CD4-positive, CD25-positive, alpha-beta regulatory T cell (primary cell): ENCODE measurements at regions not wholly inside any gene's neighbourhood (a gene's known extent, or its start where the extent isn't known, plus 50 kb on each side); places are given as distances from the start of the nearest gene placed in this dataset.
"Not testable (repeated sequence)": the region's sequence is repeated elsewhere in the genome, so short reads cannot be mapped to it uniquely, and the experiment has no call there.

Source experiments
- ATAC-seq, 2 donors: fragments of 150-1000 bp; cut with Tn5 transposase; one replicate each; pipeline ENCODE4 v1.10.0; 2021; ENCODE audit warnings: low read depth in 2 of 2, moderate number of reproducible peaks in 2 of 2, moderate library complexity in 1 of 2
- DNase-seq, 3 donors: peaks; one replicate each; pipeline versions ENCODE4 v3.0.0 to v3.0.0-alpha.2; 2012 to 2022; ENCODE audit warnings: mixed read lengths in 1 of 3
- H3K27ac ChIP-seq: one replicate; pipeline ENCODE4 v1.7.0; 2013; ENCODE audit warnings: mild to moderate bottlenecking, low read length; ENCODE audit not compliant: insufficient read depth, poor library complexity, severe bottlenecking
- H3K27me3 ChIP-seq: one replicate; pipeline ENCODE4 v1.7.0; 2013; ENCODE audit warnings: low read length; ENCODE audit not compliant: control insufficient read depth, insufficient read depth
- H3K36me3 ChIP-seq: one replicate; pipeline ENCODE4 v1.7.0; 2013; ENCODE audit warnings: mild to moderate bottlenecking, low read length, moderate library complexity; ENCODE audit not compliant: control insufficient read depth, insufficient read depth
- H3K4me1 ChIP-seq: 2 replicates; pipeline ENCODE4 v1.7.0; 2013; ENCODE audit warnings: mild to moderate bottlenecking, low read length; ENCODE audit not compliant: insufficient read depth, control insufficient read depth, poor library complexity, severe bottlenecking
- H3K4me3 ChIP-seq: one replicate; pipeline ENCODE4 v1.7.0; 2013; ENCODE audit warnings: low read depth, mild to moderate bottlenecking, low read length, moderate library complexity
- H3K9me3 ChIP-seq, 2 experiments: 1 replicate in 1 of 2; 2 replicates in 1 of 2; pipeline ENCODE4 v1.7.0; 2013; ENCODE audit warnings: low read length in 2 of 2, mild to moderate bottlenecking in 1 of 2, moderate library complexity in 1 of 2; ENCODE audit not compliant: control insufficient read depth in 2 of 2
- H3K27ac Mint-ChIP-seq, 3 donors: one replicate each; pipeline ENCODE4 v1.8.0; 2020 to 2022; ENCODE audit warnings: mild to moderate bottlenecking in 3 of 3, mixed read lengths in 3 of 3, moderate library complexity in 2 of 3
- H3K27me3 Mint-ChIP-seq: one replicate; pipeline ENCODE4 v1.8.0; 2022; ENCODE audit warnings: mild to moderate bottlenecking, mixed read lengths
- H3K36me3 Mint-ChIP-seq: one replicate; pipeline ENCODE4 v1.8.0; 2020; ENCODE audit warnings: mixed read lengths
- H3K4me1 Mint-ChIP-seq, 4 donors: one replicate each; pipeline ENCODE4 v1.8.0; 2020 to 2022; ENCODE audit warnings: mixed read lengths in 4 of 4, mild to moderate bottlenecking in 1 of 4
- H3K4me3 Mint-ChIP-seq, 4 donors: one replicate each; pipeline ENCODE4 v1.8.0; 2020 to 2022; ENCODE audit warnings: mild to moderate bottlenecking in 4 of 4, mixed read lengths in 4 of 4, moderate library complexity in 3 of 4
- H3K9me3 Mint-ChIP-seq, 7 donors: one replicate each; pipeline ENCODE4 v1.8.0; 2020 to 2022; ENCODE audit warnings: mixed read lengths in 7 of 7, mild to moderate bottlenecking in 3 of 7, moderate library complexity in 2 of 7

DNA sequence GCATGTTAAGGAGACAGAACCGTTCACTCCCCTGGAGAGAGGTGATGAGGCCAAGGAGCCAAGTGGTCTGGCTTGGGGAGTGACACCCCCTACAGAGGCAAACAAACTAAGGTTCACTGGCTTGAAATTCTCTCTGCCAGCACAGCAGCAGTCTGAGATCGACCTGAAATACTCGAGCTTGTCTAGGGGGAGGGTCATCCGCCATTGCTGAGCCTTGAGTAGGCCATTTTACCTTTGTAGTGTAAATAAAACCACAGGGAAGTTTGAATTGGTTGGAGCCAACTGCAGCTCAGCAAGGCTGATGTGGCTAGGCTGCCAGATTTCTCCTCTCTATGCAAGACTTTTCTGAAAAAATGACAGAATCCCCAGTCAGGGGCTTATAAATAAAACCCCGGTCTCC, 52.9 kb downstream of the CDY2B start:
- H3K27ac ChIP-seq, H3K4me1 Mint-ChIP-seq, H3K27ac Mint-ChIP-seq, H3K36me3 Mint-ChIP-seq, H3K4me3 ChIP-seq, H3K9me3 ChIP-seq, H3K27me3 ChIP-seq, ATAC-seq, DNase-seq, H3K9me3 Mint-ChIP-seq, H3K4me3 Mint-ChIP-seq, H3K27me3 Mint-ChIP-seq, H3K36me3 ChIP-seq, H3K4me1 ChIP-seq: not testable (repeated sequence)

DNA sequence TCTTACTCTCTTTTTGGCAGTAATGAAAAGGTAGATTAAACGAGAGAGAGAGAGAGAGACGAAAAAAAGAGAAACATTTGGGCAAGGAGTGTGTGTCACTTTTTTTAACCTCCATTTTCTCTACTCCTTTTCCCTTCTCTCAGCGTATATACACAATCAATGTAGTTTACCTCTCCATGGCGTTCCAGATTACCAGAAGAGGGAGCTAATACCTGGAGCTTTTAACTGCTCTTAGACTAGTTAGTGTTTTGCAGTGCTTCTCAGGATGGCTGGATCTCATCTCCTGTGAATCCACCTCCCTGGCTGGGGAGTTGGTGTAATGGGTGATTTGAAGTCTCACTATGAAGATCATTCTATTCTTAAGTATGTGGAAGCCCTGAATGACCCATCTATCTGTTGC, 60.3 kb downstream of the CDY2B start:
- not testable (repeated sequence) for H3K27ac Mint-ChIP-seq, H3K36me3 ChIP-seq, H3K27me3 Mint-ChIP-seq

DNA sequence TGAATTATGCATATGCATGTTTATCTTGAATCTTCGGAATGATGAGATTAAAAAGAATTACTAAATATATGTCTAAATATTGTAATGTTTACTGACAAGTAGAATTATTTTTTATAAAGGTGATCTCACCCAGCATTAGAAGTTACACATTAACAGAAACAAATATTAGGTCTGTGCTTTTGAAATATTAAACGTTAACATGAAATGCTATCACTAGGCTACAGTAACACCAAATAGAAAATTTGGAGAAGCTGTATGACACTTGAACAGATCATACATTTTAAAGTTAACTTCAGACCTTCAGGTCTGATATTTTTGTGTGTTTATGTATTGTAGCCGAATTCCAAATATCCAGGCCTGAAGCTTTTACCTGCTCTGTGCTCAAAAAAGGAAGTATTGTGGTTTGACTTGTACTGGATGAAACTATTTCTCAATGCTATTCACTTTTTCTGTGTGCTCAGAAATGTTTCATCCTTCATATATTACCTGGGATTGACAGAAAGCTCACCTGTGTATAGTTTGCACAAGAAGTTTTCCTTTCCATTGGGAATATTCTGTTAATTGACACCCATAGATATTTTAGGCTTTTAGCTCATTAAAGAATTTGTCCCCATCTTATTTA, 60.9 kb downstream of the CDY2B start:
- H3K27ac Mint-ChIP-seq, H3K36me3 ChIP-seq, DNase-seq, H3K27me3 ChIP-seq, H3K4me3 Mint-ChIP-seq, H3K4me1 Mint-ChIP-seq, H3K27me3 Mint-ChIP-seq, H3K9me3 ChIP-seq, H3K4me3 ChIP-seq, H3K27ac ChIP-seq, H3K9me3 Mint-ChIP-seq, H3K4me1 ChIP-seq, H3K36me3 Mint-ChIP-seq, ATAC-seq: not testable (repeated sequence)

More for the DNA sequence above, 60.3 kb downstream of the CDY2B start:
- not testable (repeated sequence) for H3K4me1 ChIP-seq, H3K9me3 Mint-ChIP-seq, H3K27me3 ChIP-seq, DNase-seq, ATAC-seq, H3K4me1 Mint-ChIP-seq, H3K4me3 ChIP-seq, H3K9me3 ChIP-seq, H3K4me3 Mint-ChIP-seq, H3K36me3 Mint-ChIP-seq, H3K27ac ChIP-seq

DNA sequence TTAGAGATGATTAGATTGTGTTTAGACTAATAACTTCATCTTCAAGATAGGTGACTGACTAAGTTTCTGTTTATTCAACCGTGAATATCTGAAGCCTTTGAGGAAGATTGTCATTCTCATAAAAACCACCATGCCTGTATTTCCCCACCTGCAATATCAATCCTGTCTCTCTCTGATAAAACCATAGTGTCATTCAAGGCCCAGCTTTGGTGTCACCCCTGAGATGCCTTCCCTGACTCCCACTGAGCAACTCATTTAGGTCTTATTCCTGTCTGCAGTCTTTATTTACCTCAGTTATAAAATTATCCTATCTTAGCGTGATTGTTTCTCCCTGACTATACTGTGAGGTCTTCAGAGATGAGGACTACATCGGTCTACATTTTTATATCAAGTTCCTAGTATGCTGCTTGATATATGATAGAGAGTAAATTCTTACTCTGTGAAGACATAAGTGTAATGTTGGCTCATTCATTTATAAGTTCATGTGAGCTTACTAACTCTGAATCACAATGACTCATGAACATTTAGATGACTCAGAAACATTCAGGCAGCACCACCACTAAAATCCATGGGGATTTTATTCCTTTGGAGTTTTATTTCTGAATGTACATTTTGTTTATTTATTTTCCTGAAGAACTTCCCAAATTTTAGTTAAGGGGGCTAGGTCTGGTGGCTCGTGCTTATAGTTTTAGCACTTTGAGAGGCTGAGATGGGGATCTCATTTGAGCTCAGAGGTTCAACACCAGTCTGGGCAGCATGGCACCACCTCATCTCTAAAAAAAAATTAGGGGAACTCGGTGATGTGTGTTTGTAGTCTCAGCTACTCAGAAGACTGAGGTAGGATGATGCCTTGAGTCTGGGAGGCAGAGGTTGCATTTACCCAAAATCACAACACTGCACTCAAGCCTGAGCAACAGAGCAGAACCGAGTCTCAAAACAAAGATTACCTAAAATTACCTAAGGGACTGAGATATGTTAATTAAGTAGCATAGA, 62.6 kb downstream of the CDY2B start:
- H3K4me1 ChIP-seq, H3K9me3 ChIP-seq, H3K27ac ChIP-seq, ATAC-seq, H3K4me3 Mint-ChIP-seq, H3K27me3 ChIP-seq, H3K36me3 ChIP-seq, H3K36me3 Mint-ChIP-seq, H3K27ac Mint-ChIP-seq, H3K27me3 Mint-ChIP-seq, H3K9me3 Mint-ChIP-seq, H3K4me3 ChIP-seq, DNase-seq, H3K4me1 Mint-ChIP-seq: not testable (repeated sequence)

DNA sequence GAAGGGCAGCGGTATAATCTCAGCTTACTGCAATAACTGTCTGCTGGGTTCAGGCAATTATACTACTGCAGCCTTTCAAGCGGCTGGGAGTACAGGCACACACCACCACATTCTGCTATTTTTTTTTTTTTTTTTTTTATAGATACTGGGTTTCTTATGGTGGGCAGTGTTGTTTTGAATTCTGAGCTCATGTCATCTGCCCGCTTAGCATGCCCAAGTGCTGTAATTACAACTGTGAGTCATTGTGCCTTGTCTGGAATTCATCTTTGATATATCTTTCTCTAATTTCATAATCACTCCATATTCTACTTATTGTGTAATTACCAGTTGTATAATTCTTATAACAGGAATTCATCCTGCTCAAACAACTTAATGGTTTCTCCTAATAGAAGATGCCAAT, 67.4 kb downstream of the CDY2B start:
- H3K27me3 Mint-ChIP-seq, H3K4me1 Mint-ChIP-seq: not testable (repeated sequence)

DNA sequence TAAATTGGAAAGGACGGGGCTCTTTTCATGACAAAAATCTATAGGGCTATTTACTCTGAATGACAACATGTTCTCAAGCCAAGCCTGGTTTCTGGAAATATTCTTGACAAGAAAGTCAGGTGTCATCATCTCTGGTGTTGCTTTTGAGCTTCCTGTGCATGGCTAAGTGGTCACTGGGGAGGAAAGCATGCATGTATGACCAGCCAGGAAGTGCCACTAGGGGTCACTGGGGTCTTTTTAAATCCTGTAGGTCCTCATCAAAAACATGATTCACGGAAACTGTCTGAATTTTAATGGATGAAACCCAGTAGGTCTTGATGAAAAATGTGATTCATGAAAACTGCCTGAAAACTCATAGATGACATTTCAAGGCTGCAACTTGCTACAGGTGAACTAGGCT, 80.1 kb downstream of the CDY2B start:
- H3K9me3 Mint-ChIP-seq, H3K9me3 ChIP-seq, H3K4me3 ChIP-seq, H3K27ac ChIP-seq, DNase-seq, H3K27ac Mint-ChIP-seq, ATAC-seq, H3K27me3 Mint-ChIP-seq, H3K27me3 ChIP-seq, H3K36me3 Mint-ChIP-seq, H3K36me3 ChIP-seq, H3K4me3 Mint-ChIP-seq, H3K4me1 Mint-ChIP-seq, H3K4me1 ChIP-seq: not testable (repeated sequence)

More for the DNA sequence above, 67.4 kb downstream of the CDY2B start:
- not testable (repeated sequence) for H3K9me3 ChIP-seq, DNase-seq, H3K4me3 Mint-ChIP-seq, H3K9me3 Mint-ChIP-seq, H3K27ac ChIP-seq, H3K36me3 ChIP-seq, H3K4me1 ChIP-seq, H3K27me3 ChIP-seq, ATAC-seq, H3K4me3 ChIP-seq, H3K27ac Mint-ChIP-seq, H3K36me3 Mint-ChIP-seq

DNA sequence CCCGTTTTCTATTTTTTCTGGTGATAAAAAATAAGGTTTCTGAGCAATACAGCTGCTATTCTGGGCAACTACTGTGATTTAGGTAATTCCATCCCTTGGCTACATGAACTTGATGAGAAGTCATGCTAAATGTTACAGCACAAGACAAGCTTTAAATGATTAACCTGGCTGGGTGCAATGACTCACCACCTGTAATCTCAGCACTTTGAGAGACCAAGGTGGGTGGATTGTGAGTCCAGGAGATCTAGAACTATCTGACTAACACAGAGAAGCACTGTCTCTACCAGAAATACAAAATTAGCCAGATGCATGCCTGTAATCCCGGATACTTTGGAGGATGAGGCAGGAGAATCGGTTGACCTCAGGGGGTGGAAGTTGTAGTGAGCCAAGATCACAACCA, 92.8 kb downstream of the CDY2B start:
- H3K9me3 Mint-ChIP-seq, ATAC-seq, H3K27ac ChIP-seq, H3K4me3 ChIP-seq, H3K4me1 ChIP-seq, H3K9me3 ChIP-seq, H3K36me3 ChIP-seq, DNase-seq, H3K27me3 ChIP-seq, H3K4me1 Mint-ChIP-seq, H3K4me3 Mint-ChIP-seq, H3K27me3 Mint-ChIP-seq, H3K36me3 Mint-ChIP-seq, H3K27ac Mint-ChIP-seq: not testable (repeated sequence)
